GM18867 (cell line): ENCODE measurements at regions not wholly inside any gene's neighbourhood (a gene's known extent, or its start where the extent isn't known, plus 50 kb on each side); places are given as distances from the start of the nearest gene placed in this dataset.

Source experiments
- ATAC-seq: cut with Tn5 transposase; IDR thresholded peaks from one replicate; pipeline ENCODE4 v1.9.1; 2021; ENCODE audit warnings: mild to moderate bottlenecking, moderate library complexity; ENCODE audit not compliant: unreplicated experiment

DNA sequence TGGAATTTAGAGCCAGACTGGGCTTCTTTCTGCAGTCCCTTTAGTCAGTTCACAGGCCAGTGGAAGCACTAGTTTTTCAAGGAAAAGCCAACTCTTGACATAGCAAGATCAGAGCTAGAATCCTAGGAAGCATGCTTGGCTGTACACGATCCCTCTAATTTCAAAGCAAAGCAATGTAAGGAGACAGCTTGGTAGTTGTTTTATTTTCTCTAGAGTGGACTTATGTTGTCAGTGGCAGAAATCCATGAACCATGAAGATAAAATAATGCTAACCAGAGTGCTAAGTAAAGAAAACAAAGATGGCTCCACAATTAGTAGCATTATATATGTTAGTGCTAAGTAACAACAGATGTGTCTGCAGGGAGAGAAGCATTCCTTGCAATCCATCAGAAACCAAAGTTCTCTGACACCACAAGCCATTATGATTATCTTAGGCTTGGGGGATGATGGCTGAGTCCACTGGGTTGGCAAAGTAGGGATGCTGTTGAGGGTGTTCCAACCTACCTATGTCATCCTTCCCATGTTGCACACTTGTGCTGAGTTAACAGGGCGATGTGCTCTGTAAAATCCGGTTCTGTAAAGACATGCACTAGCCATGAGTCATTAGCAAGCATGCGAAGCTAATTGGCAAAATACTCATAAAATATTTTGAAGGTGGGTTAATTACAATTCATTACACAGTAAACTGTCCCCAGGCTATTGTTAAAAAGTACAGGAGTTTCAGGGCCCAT, 115.2 kb downstream of the BMP2 start:
- no peak for ATAC-seq

DNA sequence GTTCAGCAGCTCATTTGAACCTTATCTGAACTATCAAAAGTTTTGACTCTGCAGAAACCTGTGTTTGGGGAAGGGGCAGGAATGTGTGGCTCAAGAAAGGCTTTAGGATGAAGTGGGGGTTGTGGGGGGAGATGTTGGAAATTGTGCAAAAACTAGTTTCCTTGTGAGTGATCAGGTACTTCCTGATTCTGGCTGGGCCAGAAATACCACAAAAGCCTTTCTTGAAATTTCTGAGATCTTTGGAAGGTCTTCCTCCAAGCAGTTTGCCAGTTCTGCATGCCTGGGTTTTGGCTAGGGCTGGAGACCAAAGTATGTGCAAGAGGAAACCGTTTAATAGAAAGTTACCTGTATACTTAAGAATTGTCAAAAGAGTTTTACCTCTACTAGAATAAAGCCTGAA, 116.6 kb downstream of the BMP2 start:
- ATAC-seq: no peak

DNA sequence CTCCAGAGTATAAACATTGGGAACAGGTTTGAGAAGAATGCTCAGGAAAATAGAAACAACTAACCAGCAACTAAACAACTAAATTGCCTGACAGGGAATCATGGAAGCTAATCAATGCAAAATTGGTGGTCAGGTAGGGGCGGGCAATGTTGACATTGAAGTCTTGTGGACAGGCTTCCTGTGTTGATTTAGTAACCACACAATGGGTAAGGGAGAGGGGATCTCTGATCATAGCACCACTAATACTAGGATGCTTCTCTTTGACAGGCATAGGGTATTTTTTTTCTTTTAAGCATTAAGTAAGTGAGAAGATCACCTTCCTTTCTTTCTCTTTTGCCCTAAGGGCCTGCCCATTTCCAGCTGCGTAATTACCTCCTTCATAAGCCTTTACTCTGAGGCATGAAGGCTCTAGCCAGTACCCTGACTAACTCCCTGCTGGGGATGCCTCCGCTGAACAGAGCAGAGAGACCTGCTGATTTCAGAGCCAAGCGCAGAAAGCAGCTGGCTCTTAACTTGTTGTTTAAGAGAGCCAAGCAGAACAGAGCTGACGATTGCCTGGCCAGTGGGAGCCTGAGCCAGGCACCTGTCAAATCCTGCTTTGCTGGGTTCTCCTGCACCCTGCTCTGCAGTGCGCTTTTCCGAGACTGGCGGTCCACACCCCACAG, 118.7 kb downstream of the BMP2 start:
- ATAC-seq: no peak

DNA sequence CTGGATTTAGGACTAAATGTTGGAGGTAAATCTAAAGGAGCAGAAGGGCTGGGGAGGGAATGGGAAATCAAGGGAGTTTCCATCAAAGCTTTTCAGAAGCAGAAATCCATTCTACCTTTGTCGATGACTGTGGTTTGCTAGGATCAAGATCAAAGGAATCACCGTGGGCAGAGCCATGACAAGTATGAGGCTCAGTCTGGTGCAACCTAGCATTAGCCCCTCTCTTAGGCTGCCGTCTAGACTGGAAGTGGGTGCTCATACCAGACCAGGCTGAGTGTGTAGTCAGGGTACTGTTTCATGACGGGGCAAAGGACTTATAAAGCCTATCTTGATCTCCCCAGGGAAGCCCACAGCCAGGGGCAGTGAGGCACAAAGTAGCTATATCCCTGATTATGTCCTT, 120.5 kb downstream of the BMP2 start:
- no peak for ATAC-seq

DNA sequence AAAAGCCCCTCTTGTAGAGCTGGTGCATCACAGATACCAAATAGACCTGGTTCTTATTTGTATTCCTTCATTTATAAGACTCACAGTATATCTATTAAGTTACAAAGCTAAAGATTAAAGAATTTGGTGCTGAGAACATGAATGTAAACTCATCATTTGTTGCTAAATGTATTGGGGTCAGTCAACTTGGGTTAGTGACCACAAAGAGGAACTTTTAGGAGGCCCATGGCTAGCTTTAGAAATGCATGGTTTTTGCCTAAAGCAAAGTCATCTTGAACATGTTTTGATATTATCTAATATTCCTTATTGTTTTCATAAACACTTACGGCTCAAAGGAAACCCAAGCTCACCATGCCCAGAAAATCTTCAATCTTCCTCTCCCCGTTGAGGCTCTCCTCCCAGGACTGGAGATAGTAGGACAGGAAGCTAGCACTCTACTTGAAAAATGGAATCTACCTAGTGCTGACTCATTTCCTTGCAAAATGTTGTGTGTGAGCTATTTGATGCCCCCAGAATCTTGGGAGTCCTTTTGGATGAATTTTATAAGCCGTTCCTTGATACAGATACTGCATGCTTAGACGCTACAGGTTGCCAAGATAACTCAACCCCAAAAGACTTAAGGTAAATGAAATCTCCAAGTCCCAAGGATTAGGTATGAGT, 121.4 kb downstream of the BMP2 start:
- no peak for ATAC-seq

DNA sequence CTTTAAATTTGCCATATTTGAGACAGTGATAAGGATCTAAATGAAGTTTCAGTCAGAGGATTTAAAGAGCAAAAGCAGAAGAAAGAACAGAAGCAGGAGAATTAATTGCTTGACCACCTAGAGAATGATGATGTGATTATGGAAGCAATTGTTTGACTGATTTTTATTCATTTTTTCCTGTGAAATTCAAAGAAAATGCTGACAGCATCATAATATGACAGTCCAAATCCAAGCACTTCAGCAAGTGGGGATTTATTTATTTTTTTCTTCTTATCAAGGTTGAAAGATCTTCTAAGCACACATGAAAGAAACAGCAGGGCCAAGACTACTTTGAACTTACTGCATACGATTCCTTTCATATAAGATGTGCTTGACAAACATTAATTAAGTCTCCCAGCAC, 125.2 kb downstream of the BMP2 start:
- ATAC-seq: no peak

DNA sequence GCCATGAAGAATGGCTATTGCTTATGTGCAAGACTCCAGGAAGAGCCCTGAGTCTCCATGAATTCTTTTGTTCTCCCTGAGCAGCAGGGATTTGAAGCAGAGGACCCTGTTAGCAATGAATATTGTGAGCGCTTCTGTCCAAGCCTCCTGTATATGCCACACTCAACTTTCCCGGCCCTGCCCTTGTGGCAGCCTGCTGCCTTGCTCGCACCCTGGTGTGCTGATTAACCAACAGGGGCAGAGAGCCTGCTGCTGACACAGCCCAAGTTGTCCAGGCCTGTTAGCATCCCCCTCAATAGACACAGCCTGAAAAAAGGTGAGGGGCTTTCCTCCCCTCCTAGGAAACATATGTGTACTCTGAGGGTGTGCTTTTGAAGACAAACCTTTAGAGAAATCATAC, 131.4 kb downstream of the BMP2 start:
- ATAC-seq: no peak

DNA sequence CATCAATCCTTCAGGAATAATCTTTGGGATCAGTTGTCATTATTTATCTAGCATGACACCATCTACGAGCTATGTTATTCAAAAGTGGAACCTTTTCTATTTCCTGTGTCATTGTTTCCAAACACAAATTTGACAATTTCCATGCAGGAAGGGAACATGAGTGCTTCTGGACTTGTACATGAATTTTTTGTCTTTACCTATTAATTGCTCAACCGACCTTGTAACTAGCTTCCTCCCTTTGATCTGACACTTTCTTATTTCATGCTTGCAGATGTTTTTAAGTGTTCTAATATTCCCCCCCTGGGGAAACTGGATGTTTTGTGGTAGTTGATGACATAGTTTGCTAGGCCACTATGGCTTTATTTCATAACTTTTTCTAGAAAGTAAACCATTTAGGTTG, 139.4 kb downstream of the BMP2 start:
- ATAC-seq: no peak

DNA sequence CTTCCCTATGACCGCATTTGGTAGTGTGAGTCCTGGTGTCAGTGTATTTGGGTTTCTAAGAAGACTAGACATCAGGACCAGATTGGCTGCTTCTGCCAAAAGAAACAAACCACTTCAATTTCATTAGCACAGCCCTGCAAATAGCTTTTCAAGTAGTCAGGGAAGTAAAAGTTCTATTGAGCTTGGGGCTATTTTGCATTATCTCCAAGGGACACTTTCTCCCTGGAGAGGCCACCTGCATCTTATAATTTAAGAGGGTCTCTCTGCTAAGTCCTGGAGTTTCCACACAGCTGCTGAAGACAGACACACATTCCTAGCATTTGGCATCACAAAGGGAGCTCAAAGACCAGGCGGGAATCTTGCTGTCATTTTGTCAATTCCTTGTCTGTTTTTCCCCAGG, 141.2 kb downstream of the BMP2 start:
- ATAC-seq: no peak

DNA sequence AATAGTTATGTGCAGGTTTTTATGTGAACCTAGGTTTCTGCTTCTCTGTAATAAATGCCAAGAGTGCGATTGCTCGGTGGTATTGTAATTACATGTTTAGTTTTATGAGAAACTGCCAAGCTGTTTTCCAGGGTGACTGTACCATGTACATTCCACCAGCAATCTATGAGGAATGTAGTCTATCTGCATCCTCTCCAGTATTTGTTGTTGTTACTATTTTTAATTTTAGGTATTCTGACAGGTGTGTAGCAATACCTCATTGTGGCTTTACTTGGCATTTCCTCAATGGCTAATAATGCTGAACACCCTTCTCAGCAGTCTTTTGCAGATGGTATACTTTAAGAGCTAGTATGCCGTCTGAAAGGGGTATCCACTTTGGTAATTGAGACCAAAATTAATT, 142.1 kb downstream of the BMP2 start:
- no peak for ATAC-seq

DNA sequence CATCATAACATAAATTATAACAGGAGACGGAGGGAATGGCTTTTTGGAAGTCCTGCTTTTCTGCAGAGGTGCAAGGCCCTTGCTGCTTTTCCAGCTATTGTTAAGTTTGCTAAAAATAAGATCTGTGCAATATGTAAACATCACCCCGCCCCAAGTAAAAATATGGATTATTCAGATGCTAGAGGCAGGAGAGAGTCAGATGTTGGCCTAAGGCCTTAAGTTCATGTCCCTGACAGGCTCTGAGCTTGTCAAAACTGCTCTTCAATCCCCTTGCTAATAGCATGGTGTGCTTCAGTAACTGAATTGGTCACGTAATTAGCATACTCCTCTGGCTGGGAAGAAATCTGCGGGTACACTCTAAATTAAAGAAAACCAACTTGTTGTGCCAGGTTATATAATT, 147.5 kb downstream of the BMP2 start:
- no peak for ATAC-seq

DNA sequence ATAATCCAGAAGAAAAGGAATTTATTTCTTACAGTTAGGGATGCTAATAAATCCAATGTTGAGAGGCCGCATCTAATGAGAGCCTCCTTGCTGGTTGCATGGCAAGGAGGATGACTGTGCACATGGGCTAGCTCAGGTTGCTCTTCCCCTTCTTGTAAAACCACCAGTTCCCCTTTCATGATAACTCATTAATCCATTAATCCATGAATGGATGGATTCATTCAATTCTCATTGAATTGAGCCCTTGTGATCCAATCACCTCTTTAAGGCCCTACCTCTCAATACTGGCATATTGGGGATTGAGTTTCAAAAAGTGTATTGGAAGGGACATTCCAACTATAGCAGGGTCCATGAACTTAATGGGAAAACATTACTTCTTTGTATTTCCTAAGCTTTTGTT, 149.5 kb downstream of the BMP2 start:
- no peak for ATAC-seq

DNA sequence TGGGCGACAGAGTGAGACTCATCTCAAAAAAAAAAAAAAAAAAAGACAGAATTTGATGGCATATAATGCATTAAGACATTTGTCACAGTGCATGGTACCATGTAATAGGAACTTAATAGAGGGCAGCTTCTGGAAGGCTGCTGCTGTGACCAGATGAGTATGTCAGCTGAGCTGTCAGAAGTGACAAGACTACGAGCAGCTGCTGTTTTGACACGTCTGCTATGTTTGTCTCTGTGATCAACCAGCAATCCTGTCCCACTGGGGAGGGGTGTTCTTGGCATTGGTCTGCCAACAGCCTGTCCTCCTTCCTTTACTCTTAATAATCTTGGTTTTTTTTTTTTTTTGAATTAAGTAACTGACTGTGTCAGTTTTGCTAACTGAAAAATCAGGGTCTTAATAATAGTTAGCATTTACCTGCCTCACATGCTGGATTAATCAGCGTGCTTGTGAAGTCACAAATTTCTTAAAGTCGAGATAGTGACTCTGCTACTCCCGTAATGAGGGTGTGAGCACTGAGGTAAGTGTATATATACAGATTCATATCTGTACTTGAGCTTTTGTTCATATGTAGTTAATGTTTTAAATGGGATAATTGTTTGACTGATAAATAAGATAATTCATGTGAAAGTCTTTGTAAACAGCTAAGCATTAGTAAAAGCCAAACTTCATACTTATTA, 152.4 kb downstream of the BMP2 start:
- peak; percentile 52 for ATAC-seq

DNA sequence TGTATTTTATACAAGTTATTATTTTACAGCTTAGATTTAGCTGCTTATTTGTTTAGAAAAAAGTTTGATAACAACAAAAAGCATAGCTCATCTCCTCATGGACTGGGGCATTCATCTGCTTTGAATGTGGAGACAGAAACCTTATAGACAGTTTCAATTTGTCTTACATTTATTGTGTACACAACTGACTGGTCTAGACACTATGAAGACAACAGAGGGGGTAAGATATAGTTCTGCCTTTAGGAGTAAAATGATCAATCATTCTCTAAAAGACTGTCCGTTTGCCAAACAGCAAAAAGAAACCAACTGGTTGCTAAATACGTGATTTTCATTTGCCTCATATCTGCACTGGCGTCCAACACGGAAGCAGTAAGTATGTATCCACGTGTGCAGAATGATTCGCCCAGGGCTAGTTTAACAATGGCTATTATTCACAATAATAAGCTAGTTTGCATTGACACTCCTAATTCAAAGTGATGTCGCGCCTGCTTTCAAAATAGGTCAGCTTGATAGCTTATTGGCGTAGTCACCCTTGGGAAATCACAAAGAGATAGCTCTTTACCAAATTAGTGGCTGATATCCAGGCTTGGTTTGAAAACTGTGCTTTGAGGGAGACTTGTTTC, 153.6 kb downstream of the BMP2 start:
- ATAC-seq: peak; percentile 33

DNA sequence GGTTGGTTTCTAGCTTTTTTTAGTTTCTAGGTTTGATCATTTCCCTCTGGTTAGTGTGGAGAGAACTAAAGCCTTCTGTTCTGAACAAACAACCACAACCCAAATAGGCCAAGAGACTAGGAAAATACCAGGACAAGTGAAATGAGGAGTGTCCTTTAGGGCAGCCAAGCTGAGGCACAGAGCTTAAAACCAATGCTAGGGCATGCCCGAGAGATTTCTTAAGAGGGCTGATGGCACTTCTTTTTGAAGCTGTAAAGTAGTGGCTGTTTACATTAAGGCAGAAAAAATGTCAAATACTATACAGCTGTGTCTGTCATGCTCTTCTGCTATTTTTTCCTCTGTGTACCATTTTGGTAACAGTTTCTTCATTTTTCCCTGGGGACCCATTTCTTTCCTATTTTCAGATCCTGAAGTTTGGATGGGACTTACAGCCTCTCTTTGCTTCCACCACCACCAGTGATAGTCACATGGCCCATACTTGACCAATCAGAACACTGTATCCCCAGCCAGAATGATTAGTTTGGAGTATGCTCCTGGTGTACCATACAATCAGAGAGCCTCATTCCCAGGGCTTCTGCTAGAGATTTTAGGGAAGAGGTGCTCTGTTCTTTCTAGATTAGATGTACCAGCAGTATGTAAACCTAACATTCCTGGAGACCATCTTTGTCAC, 154.4 kb downstream of the BMP2 start:
- ATAC-seq: no peak

DNA sequence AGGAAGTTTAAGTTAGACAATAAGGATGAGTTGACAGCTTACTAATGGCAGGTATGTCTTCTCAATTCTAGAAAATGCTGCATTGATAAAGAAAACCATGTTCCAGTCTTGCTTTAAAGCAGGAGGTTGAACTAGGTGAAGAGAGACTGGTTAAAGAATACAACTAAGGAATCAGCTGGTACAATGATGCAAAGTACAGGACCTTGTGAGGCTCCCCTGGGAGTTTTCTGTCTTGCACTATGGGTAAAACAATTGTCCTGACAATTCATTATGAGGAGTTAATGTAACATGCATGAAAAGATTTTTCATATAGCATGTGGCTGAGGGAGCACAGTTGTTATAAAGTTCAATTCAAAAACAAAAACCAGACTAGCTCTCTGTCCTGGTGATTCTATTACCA, 157.2 kb downstream of the BMP2 start:
- no peak for ATAC-seq

DNA sequence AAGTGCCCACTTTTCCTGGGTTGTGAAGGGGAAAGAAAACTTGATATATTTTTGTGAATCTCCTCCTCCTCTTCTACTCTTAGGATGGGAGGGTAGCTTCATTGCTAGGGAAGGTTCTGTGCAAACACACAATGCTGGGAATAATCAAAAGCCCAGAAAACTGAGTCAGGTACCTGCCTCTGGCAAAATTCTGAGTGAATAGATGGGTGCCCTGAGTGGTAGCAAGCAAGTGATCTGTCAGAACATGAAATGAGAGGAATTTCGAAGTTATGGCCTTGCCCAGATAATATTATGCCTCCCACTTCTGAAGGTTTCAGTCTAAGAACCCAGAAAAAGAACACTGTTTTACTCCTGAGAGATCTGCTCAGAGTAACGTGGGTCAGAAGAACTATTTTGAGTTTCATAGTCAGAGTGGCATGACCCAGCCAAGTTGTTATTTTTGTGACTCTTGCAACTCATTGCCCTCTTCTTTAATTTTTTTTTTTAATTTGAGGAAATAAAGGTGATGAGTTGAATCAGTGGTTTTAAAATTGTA, 158.3 kb downstream of the BMP2 start:
- no peak for ATAC-seq

DNA sequence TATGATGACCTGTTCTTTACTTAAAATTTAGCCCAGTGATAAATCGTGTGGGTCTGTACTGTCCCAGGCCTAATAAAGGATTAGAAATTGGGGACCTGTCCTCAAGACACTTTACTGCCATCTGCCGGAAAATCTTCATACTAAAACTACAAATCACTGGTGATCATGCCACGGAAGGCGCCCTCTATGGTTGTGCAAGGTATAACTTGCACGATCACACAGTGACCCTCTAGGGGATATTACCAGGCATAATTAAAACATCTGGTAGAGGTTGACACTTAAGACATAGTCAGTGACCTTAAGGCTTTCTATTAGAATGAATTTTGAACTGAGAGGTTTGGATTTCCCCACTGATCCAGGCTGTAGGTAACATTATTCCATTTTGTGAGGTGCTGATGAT, 172.6 kb downstream of the BMP2 start:
- no peak for ATAC-seq

DNA sequence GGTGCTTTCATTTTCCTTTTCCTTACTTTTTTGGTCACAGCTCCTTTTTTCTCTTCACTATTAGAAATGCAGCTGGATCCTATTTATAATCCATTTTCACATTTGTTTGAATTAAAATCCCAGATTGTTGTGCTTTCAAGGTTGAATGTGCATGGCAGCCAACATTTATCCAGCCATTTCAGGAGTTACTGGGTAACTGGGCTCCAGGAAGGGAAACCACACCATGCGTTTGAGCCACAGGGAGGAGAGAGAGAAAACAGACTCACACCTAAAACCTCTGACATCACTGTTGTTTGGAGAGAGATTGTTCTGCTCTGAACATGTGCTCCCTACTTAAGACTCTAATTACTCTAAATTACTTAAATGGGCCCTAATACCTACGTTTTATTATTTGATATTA, 173.4 kb downstream of the BMP2 start:
- ATAC-seq: no peak

DNA sequence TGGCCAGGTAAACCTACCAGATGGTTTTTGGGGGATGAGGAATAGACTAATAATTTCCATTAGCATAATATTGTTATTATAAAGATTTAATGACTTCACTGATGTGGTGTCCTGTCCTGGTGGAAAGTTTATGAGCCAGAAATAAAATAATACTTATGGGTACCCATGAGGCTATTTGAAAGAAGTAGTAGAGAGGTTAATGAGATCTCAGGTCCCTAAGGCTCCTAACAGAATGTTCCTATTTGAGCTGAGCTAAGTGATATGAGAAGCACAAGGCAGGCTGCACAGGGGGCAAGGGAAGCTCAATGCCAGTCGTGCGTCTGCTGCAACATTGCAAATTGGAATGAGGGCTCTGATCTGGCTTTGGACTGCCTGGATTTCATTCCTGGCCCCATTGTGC, 174.1 kb downstream of the BMP2 start:
- no peak for ATAC-seq

DNA sequence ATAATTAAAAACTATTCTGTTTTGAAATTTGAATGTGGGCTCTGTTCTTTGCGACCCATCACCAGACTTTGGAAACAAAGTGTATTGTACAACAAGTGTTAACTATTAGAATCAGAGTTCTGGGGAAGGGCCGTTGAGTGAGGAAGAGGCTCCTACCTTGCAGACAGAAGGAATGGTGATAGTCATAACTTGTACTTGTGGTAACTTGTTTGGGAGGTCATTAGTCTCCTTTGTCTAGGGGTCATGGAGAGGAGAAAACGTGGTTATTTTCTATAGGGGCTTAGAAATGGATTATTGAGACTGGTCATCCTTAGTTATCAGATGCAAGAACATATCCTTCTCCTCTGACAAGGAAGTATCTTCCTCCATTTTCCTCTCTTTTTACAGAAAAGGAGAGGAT, 174.8 kb downstream of the BMP2 start:
- no peak for ATAC-seq
